ENCODE measurements at regions not wholly inside any gene's neighbourhood (a gene's known extent, or its start where the extent isn't known, plus 50 kb on each side); places are given as distances from the start of the nearest gene placed in this dataset.
"Not testable (repeated sequence)": the region's sequence is repeated elsewhere in the genome, so short reads cannot be mapped to it uniquely, and the experiment has no call there.

DNA sequence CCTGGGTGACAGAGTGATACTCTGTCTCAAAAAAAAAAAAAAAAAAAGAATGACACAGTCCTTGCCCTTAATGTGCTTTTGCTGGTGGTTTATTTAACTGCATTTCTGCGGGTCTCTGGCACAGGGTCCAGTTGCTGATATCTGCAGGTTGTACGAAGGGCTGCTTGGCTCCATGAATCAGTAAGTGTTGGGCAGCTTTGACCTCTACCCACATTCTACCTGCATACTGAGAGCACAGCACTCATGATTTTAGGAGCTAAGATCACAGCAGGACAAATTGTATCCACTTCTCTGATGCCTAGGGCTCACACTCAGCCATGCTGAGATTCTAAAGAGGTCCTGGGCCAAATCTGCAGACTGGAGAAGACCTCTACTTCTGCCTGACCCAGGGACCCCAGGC lies 119.4 kb upstream of the MYCN start:
- 84 to 94% methylated on average over 2 of the region's 2 CpGs for WGBS, 2 donors
- FAIRE-seq: no peak
- DNase-seq: no peak
- Histone ChIP-seq H3K27me3 (no peaks in the 10 kb centered on the region), H3K27ac (no peak overlapping the region), H3K4me1 (no peaks in the 10 kb centered on the region), H3K9me3 (no peaks in the 10 kb centered on the region), H3K36me3 (no peaks in the 10 kb centered on the region), H3K4me3 (no peak overlapping the region)
- no peak for ATAC-seq
- intact Hi-C loops (cut with DNase I): no loop called here
- TF ChIP-seq, protein P1, sequence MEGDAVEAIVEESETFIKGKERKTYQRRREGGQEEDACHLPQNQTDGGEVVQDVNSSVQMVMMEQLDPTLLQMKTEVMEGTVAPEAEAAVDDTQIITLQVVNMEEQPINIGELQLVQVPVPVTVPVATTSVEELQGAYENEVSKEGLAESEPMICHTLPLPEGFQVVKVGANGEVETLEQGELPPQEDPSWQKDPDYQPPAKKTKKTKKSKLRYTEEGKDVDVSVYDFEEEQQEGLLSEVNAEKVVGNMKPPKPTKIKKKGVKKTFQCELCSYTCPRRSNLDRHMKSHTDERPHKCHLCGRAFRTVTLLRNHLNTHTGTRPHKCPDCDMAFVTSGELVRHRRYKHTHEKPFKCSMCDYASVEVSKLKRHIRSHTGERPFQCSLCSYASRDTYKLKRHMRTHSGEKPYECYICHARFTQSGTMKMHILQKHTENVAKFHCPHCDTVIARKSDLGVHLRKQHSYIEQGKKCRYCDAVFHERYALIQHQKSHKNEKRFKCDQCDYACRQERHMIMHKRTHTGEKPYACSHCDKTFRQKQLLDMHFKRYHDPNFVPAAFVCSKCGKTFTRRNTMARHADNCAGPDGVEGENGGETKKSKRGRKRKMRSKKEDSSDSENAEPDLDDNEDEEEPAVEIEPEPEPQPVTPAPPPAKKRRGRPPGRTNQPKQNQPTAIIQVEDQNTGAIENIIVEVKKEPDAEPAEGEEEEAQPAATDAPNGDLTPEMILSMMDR (IDR thresholded peaks at IDR 0.05): no peak

DNA sequence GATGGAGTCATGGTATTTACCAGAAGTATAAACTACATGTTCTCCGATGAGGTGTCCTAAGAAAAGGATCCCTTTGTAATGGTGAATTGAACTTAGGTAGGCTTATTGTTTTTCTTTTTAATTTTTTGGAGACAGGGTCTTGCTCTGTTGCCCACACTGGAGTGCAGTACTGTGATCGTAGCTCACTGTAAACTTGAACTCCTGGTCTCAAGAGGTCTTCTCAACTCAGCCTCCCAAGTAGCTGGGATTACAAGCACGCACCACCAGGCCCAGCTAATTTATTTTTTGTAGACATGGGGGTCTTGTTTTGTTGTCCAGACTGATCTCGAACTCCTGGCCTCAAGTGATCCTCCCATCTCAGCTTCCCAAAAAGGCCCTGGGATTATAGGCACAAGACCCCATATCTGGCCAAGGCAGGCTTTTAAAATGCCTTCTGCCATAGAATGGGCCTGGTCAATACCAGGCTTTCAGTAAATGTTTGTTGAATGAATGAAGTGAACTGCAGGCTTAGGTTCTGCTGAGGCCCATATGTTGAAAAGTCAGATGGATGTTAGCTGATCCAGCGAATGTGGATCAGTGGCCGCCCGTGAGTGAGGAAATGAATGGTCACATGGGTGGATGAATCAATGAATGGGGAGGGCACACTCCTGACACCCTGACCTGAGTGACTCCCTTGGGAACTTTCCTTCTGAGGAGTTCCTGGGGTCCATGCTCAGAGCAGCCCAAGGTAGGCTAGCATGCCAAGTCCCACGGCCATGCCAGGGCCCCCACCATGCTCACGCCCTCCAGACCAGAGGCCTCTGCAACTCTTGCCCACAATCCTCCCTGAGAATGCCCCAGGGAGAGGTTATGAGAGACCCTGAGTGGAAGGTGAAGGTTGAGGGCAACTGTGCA lies 118.0 kb upstream of the MYCN start:
- TF ChIP-seq, protein P1 (IDR thresholded peaks at IDR 0.05): no peak
- WGBS, 2 donors: 86 to 92% methylated on average over 9 of the region's 9 CpGs
- Histone ChIP-seq H3K36me3 (no peaks in the 10 kb centered on the region), H3K27ac (no peak overlapping the region), H3K4me1 (no peaks in the 10 kb centered on the region), H3K9me3 (no peaks in the 10 kb centered on the region), H3K4me3 (no peak overlapping the region), H3K27me3 (no peaks in the 10 kb centered on the region)
- intact Hi-C loops (cut with DNase I): no loop called here
- DNase-seq (no peak), ATAC-seq (no peak), FAIRE-seq (no peak)

DNA sequence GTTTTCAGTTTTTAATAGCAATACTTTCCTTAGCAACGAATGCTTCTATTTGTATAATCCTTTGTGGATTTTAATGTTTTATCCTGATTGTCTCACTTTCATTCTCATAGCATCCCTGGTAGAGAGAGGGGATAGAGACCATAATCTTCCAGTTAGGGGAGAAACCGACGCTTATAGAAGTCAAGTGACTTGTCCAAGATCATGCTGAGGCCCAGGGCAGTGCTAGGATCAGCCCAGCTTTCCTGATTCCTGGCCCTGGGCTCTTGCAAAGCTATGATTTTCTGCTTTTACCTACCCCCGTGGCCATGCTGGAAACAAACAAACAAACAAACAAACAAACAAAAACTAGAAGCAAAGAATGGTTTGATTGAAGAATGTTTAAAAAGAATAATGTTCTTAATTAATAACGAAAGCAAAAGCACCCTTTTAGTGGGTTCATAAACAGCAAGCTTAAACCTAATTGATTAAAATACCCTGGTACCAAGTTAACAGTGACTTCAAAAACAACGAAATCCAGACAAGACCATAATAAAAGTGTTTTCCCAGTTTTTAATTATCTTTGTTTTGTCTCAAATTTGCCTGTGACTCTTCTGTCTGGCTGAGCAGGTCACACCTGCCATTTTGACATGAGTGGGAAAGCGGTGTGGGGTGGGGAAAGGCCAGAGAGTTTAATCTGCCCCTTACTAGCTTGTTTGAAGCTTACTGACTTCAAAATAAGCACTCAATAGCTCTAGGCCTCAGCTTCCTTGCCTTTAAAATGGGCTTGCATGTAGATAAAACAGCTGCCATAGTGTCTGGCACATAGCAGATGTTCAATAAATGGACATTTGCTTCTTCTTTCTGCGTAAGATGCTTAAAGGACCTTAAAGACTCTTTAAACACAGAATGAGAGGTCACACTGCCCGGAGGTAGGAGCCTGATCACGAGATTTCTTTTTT lies 116.6 kb upstream of the MYCN start:
- WGBS, 2 donors: 71 to 80% methylated on average over 10 of the region's 10 CpGs
- Histone ChIP-seq H3K4me3 (no peak overlapping the region), H3K4me1 (no peaks in the 10 kb centered on the region), H3K9me3 (no peaks in the 10 kb centered on the region), H3K27me3 (no peaks in the 10 kb centered on the region), H3K27ac (no peak overlapping the region), H3K36me3 (no peaks in the 10 kb centered on the region)
- ATAC-seq (no peak), DNase-seq (no peak), FAIRE-seq (no peak)
- TF ChIP-seq, protein P1 (IDR thresholded peaks at IDR 0.05): no peak
- intact Hi-C loops (cut with DNase I): no loop called here

DNA sequence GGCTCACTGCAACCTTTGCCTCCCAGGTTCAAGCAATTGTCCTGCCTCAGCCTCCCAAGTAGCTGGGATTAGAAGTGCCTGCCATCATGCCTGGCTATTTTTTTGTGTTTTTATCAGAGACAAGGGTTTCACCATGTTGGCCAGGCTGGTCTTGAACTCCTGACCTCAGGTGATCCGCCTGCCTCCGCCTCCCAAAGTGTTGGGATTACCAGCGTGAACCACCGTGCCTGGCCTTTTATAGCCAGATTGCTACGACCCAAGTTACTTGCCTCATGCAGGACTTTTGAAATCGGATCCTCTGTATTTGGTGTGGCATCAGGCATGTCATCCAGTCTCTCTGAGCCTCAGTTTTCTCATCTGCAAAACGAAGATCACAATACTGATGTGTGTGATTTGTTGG lies 115.9 kb upstream of the MYCN start:
- H3K27ac ChIP-seq; intact Hi-C loops (cut with DNase I); H3K9me3 ChIP-seq; H3K36me3 ChIP-seq; DNase-seq; ATAC-seq; H3K4me1 ChIP-seq; H3K27me3 ChIP-seq; FAIRE-seq; H3K4me3 ChIP-seq: not testable (repeated sequence)
- WGBS, 2 donors: 66 to 72% methylated on average over 7 of the region's 7 CpGs

DNA sequence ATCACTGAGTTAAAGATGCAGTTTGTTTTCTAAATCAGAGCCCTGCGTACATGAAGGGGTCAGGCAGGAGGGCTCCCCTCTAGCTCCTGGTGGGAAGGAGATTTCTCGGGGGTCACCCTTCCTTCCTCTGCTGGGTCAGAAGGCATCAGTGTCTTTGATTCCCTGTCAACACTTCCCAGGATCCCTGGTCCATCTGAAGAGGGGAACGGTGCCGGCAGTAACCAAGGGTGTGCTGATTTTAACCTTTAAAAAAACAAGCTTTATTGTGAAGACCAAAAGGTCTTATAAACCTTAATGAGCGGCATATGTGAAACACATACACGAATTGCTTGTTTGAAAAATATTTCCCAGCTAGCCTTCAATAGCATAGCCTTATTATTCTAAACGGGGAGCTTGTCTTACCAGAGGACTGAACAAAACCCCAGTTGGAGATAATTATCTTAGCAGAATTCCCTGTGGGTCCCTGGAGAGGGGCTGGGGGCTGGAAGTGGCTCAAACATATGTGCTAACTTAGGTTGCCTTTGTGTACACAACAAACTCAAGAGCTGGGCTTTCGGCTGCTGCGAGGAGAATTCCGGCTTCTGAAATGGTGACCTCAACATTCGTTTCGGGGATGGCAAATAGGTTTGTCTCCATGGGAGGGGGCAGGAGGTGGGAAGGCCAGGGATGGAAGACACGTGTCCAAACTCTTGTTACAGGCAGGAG lies 114.9 kb upstream of the MYCN start:
- intact Hi-C loops (cut with DNase I): no loop called here
- TF ChIP-seq, protein P1 (IDR thresholded peaks at IDR 0.05): no peak
- 50 to 52% methylated on average over 13 of the region's 13 CpGs for WGBS, 2 donors
- no peak for DNase-seq
- FAIRE-seq: no peak
- Histone ChIP-seq H3K36me3 (no peaks in the 10 kb centered on the region), H3K4me3 (no peak overlapping the region), H3K4me1 (no peaks in the 10 kb centered on the region), H3K9me3 (no peaks in the 10 kb centered on the region), H3K27me3 (no peaks in the 10 kb centered on the region), H3K27ac (no peak overlapping the region)
- no peak for ATAC-seq
